ENCODE measurements at regions not wholly inside any gene's neighbourhood (a gene's known extent, or its start where the extent isn't known, plus 50 kb on each side); places are given as distances from the start of the nearest gene placed in this dataset.

DNA sequence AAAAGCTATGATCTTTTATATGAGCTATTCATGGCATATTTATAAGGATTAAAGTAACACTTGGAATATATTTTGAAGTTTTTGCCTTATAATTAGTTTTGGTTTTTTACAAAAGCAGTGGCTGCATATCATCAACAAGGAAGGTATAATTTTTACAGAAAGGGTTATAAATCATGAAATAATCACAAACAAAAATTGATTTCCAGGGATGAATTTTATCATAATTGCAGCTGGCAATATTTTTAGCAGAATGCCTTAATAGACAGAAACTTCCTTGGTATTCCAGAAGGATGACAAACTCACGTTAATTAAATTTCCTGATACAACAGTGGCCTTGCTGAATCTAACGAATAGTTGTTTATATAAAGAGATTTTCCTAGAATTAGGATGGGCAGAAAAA is 260.5 kb upstream of the SLC39A10 start:
- no TSS peak for BruUV-seq (replicated peaks)
- in situ Hi-C loops (cut with MboI) (no loop called here), intact Hi-C loops (cut with micrococcal nuclease; ENCODE audit: unreplicated experiment) (no loop called here)
- no peaks in the 10 kb centered on the region for H3K36me3 ChIP-seq (ENCODE audit: control insufficient read depth in 2 of 2, insufficient read depth in 2 of 2, low read length in 1 of 2)
- ATAC-seq (no peak), FAIRE-seq (no peak), DNase-seq (ENCODE audit: low read depth, low spot score) (no peak)
- ChIA-PET POLR2A (no interaction called here), RAD21 (ENCODE audit: unreplicated experiment) (no interaction called here), CTCF (interaction anchor here (1.2 to 1.4 kb wide), 2 partner anchors 8 to 10 kb away, joined by 3 to 4 read pairs; no protein-coding TSS in a partner anchor), SMC1A (ENCODE audit: uncharacterized antibody, unreplicated experiment) (interaction anchor here (1.1 kb wide), 2 partner anchors 10 to 13 kb away, joined by 7 to 8 read pairs; no protein-coding TSS in a partner anchor)
- H3K4me3 ChIP-seq: no peak overlapping the region
- H4K20me1 ChIP-seq (ENCODE audit: control insufficient read depth, insufficient read depth): no peaks in the 10 kb centered on the region
- H2AFZ ChIP-seq (ENCODE audit: control insufficient read depth, low read depth, low read length): no peak overlapping the region
- H3K9me3 ChIP-seq (replicated peaks; ENCODE audit: control insufficient read depth, insufficient read depth, low read length): no peaks in the 10 kb centered on the region
- no peaks in the 10 kb centered on the region for H3K79me2 ChIP-seq (ENCODE audit: control insufficient read depth, insufficient read depth, low read length)
- no peaks in the 10 kb centered on the region for H3K27me3 ChIP-seq (replicated peaks in 1 of 2; ENCODE audit: control insufficient read depth in 2 of 2, insufficient read depth in 2 of 2, low read length in 1 of 2)
- no peaks in the 10 kb centered on the region for H3K4me1 ChIP-seq (ENCODE audit: control insufficient read depth, insufficient read depth, low read length)
- H3K9ac ChIP-seq (ENCODE audit: control insufficient read depth, insufficient read depth, low read length): no peak overlapping the region
- no peak overlapping the region for H3K4me2 ChIP-seq (ENCODE audit: control insufficient read depth, insufficient read depth)
- WGBS (ENCODE audit: insufficient coverage, insufficient replicate concordance, low lambda C conversion rate, missing lambda C conversion rate): 6% methylated on average over 2 of the region's 2 CpGs
- no peak for TF ChIP-seq TARDBP (IDR thresholded peaks at IDR 0.05; ENCODE audit: borderline replicate concordance)
- no peak for TF ChIP-seq PAX8 (IDR thresholded peaks at IDR 0.05)
- TF ChIP-seq, protein P1, sequence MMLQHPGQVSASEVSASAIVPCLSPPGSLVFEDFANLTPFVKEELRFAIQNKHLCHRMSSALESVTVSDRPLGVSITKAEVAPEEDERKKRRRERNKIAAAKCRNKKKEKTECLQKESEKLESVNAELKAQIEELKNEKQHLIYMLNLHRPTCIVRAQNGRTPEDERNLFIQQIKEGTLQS (IDR thresholded peaks at IDR 0.05; ENCODE audit: borderline replicate concordance, extremely low read depth, low read depth, low read length): no peak
- no peak for TF ChIP-seq BCL11A (IDR thresholded peaks at IDR 0.05; ENCODE audit: low read depth, low read length)
- TF ChIP-seq FOXK2 (IDR thresholded peaks at IDR 0.05): no peak
- TF ChIP-seq RBBP5 (conservative IDR thresholded peaks at IDR 0.05): no peak
- no peak for TF ChIP-seq TCF12 (IDR thresholded peaks at IDR 0.05; ENCODE audit: low read depth, low read length)
- TF ChIP-seq MYC (IDR thresholded peaks at IDR 0.05; ENCODE audit: insufficient read depth, insufficient read length, insufficient replicate concordance, low read length, severe bottlenecking): no peak
- TF ChIP-seq, protein P2, sequence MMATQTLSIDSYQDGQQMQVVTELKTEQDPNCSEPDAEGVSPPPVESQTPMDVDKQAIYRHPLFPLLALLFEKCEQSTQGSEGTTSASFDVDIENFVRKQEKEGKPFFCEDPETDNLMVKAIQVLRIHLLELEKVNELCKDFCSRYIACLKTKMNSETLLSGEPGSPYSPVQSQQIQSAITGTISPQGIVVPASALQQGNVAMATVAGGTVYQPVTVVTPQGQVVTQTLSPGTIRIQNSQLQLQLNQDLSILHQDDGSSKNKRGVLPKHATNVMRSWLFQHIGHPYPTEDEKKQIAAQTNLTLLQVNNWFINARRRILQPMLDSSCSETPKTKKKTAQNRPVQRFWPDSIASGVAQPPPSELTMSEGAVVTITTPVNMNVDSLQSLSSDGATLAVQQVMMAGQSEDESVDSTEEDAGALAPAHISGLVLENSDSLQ (IDR thresholded peaks at IDR 0.05): no peak
- TF ChIP-seq, protein P3, sequence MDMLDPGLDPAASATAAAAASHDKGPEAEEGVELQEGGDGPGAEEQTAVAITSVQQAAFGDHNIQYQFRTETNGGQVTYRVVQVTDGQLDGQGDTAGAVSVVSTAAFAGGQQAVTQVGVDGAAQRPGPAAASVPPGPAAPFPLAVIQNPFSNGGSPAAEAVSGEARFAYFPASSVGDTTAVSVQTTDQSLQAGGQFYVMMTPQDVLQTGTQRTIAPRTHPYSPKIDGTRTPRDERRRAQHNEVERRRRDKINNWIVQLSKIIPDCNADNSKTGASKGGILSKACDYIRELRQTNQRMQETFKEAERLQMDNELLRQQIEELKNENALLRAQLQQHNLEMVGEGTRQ (IDR thresholded peaks at IDR 0.05; ENCODE audit: borderline replicate concordance, low read depth, low read length): no peak
- TF ChIP-seq NR2C1 (IDR thresholded peaks at IDR 0.05): no peak
- no peak for TF ChIP-seq MXI1 (IDR thresholded peaks at IDR 0.05; ENCODE audit: low read depth, low read length)
- TF ChIP-seq ZSCAN29 (IDR thresholded peaks at IDR 0.05): no peak
- no peak for TF ChIP-seq CBFB (IDR thresholded peaks at IDR 0.05; ENCODE audit: low read depth)
- TF ChIP-seq, protein P4, sequence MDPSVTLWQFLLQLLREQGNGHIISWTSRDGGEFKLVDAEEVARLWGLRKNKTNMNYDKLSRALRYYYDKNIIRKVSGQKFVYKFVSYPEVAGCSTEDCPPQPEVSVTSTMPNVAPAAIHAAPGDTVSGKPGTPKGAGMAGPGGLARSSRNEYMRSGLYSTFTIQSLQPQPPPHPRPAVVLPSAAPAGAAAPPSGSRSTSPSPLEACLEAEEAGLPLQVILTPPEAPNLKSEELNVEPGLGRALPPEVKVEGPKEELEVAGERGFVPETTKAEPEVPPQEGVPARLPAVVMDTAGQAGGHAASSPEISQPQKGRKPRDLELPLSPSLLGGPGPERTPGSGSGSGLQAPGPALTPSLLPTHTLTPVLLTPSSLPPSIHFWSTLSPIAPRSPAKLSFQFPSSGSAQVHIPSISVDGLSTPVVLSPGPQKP (IDR thresholded peaks at IDR 0.05; ENCODE audit: low read depth, low read length): no peak
- TF ChIP-seq MYB (IDR thresholded peaks at IDR 0.05; ENCODE audit: borderline replicate concordance, low read depth, low read length): no peak
- TF ChIP-seq, protein P5, sequence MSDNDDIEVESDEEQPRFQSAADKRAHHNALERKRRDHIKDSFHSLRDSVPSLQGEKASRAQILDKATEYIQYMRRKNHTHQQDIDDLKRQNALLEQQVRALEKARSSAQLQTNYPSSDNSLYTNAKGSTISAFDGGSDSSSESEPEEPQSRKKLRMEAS (IDR thresholded peaks at IDR 0.05; ENCODE audit: low read depth, low read length): no peak
- no peak overlapping the region for H3K27ac ChIP-seq (ENCODE audit: control insufficient read depth, insufficient read depth)

Measured in GM12878 (cell line).